C4-2B (cell line): ENCODE measurements at regions not wholly inside any gene's neighbourhood (a gene's known extent, or its start where the extent isn't known, plus 50 kb on each side); places are given as distances from the start of the nearest gene placed in this dataset.

Experiments used
- CTCF ChIP-seq: fragments of 450-650 bp; conservative IDR thresholded peaks from 2 replicates; pipeline ENCODE4 v1.5.1; 2017; ENCODE audit warnings: mild to moderate bottlenecking
- ZFX ChIP-seq: fragments of 450-650 bp; IDR thresholded peaks from 2 replicates; pipeline ENCODE4 v1.6.1; 2017

DNA sequence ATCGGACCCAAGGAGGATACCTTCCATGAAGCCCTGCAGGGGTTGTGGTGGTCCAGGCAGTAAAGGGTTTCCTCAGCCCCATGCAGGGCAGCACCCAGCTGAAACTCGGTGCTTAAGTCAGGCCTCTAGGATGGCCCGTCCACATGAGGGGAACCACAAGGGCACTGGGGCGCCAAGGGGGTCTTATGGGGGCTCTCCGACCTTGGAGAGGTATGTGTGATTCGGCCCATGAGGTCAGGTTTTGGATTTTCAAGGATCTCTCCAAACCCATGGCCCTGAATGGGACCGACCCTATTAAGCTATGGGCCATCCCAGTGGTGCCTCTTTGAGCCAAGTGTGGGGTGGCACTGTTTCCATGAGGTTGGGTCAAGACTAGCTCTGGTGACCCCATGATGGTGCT is 233.3 kb downstream of the SNRPN start:
- TF ChIP-seq CTCF: no peak
- no peak for TF ChIP-seq ZFX
